ENCODE measurements at regions not wholly inside any gene's neighbourhood (a gene's known extent, or its start where the extent isn't known, plus 50 kb on each side); places are given as distances from the start of the nearest gene placed in this dataset.
A peak's percentile ranks its signal among the peaks of the same experiment; 100 is the strongest.

- no peak for TF ChIP-seq CTCF (IDR thresholded peaks at IDR 0.05)
- 35 to 38% methylated on average over 2 of the region's 2 CpGs for WGBS, 2 donors
- no peaks in the 10 kb centered on the region for H3K9me3 ChIP-seq
- FAIRE-seq (no peak), ATAC-seq (peak; percentile 85 to 91 (median 88)), DNase-seq (peak in 4 of 6 donors; percentile 12 to 51 (median 21))
- H3K4me3 ChIP-seq, result no peak overlapping the region
- H3K4me1 ChIP-seq, result no peaks in the 10 kb centered on the region
- peaks cover 0 to 13% (median 0%) of the 10 kb centered on the region in 4 donors for H3K27me3 ChIP-seq
- H3K36me3 ChIP-seq, result no peaks in the 10 kb centered on the region
- intact Hi-C loops (cut with DNase I), result no loop called here
- no peak overlapping the region for H3K27ac ChIP-seq
These were observed 57.5 kb upstream of the DYNLT3 start for GRCh38 chrX:37904833-37905232.

- peak; percentile 4 to 67 (median 38) for DNase-seq
- Histone ChIP-seq H3K4me3 (peak overlapping the region in 2 of 4 donors; percentile 0 to 19), H3K27ac (no peak overlapping the region), H3K4me1 (no peaks in the 10 kb centered on the region), H3K36me3 (no peaks in the 10 kb centered on the region), H3K27me3 (peaks cover 0 to 13% (median 0%) of the 10 kb centered on the region in 4 donors), H3K9me3 (no peaks in the 10 kb centered on the region)
- TF ChIP-seq CTCF (IDR thresholded peaks at IDR 0.05), result no peak
- ATAC-seq, result peak; percentile 55 to 82 (median 76)
- no peak for FAIRE-seq
- intact Hi-C loops (cut with DNase I), result no loop called here
- 4 to 19% methylated on average over 29 to 36 of the region's 36 CpGs for WGBS, 2 donors
These were observed 58.2 kb upstream of the DYNLT3 start for GRCh38 chrX:37905436-37906147.

GRCh38 chrX:37906357-37906756, 59.0 kb upstream of the DYNLT3 start:
- 13 to 31% methylated on average over 11 of the region's 11 CpGs for WGBS, 2 donors
- FAIRE-seq (no peak), ATAC-seq (peak in 1 of 4 donors; percentile 12)

GRCh38 chrX:37910186-37910585, 62.8 kb upstream of the DYNLT3 start:
- no peaks in the 10 kb centered on the region for H3K36me3 ChIP-seq
- intact Hi-C loops (cut with DNase I), result no loop called here
- WGBS, 2 donors, result 95 to 100% methylated on average over 1 of the region's 1 CpG
- H3K27me3 ChIP-seq, result peaks cover 0 to 13% (median 2%) of the 10 kb centered on the region in 4 donors
- no peak overlapping the region for H3K27ac ChIP-seq
- no peak for DNase-seq
- no peaks in the 10 kb centered on the region for H3K9me3 ChIP-seq
- FAIRE-seq, result no peak
- no peak overlapping the region for H3K4me3 ChIP-seq
- ATAC-seq, result no peak
- H3K4me1 ChIP-seq, result no peaks in the 10 kb centered on the region
- TF ChIP-seq CTCF (IDR thresholded peaks at IDR 0.05), result no peak

More at GRCh38 chrX:37906357-37906756, 59.0 kb upstream of the DYNLT3 start:
- intact Hi-C loops (cut with DNase I), result no loop called here
- H3K4me1 ChIP-seq, result no peaks in the 10 kb centered on the region
- H3K4me3 ChIP-seq, result no peak overlapping the region
- H3K27me3 ChIP-seq, result peaks cover 0 to 13% (median 0%) of the 10 kb centered on the region in 4 donors
- no peak for TF ChIP-seq CTCF (IDR thresholded peaks at IDR 0.05)
- H3K27ac ChIP-seq, result no peak overlapping the region
- H3K36me3 ChIP-seq, result no peaks in the 10 kb centered on the region
- no peaks in the 10 kb centered on the region for H3K9me3 ChIP-seq
- DNase-seq, result no peak

GRCh38 chrX:37912304-37912703, 64.9 kb upstream of the DYNLT3 start:
- H3K4me1 ChIP-seq, result no peaks in the 10 kb centered on the region
- FAIRE-seq, result no peak
- intact Hi-C loops (cut with DNase I), result no loop called here
- ATAC-seq, result peak in 1 of 4 donors; percentile 42
- no peak for TF ChIP-seq CTCF (IDR thresholded peaks at IDR 0.05)
- H3K27me3 ChIP-seq, result peaks cover 0 to 9% (median 2%) of the 10 kb centered on the region in 4 donors
- H3K9me3 ChIP-seq, result no peaks in the 10 kb centered on the region
- H3K27ac ChIP-seq, result no peak overlapping the region
- no peaks in the 10 kb centered on the region for H3K36me3 ChIP-seq
- no peak overlapping the region for H3K4me3 ChIP-seq
- DNase-seq, result no peak
- WGBS, 2 donors, result 71 to 78% methylated on average over 3 of the region's 3 CpGs
